ENCODE measurements at regions not wholly inside any gene's neighbourhood (a gene's known extent, or its start where the extent isn't known, plus 50 kb on each side); places are given as distances from the start of the nearest gene placed in this dataset.
"Not testable (repeated sequence)": the region's sequence is repeated elsewhere in the genome, so short reads cannot be mapped to it uniquely, and the experiment has no call there.

- no peak for DNase-seq (ENCODE audit: extremely low read depth, insufficient read length)
- TF ChIP-seq, protein P1, sequence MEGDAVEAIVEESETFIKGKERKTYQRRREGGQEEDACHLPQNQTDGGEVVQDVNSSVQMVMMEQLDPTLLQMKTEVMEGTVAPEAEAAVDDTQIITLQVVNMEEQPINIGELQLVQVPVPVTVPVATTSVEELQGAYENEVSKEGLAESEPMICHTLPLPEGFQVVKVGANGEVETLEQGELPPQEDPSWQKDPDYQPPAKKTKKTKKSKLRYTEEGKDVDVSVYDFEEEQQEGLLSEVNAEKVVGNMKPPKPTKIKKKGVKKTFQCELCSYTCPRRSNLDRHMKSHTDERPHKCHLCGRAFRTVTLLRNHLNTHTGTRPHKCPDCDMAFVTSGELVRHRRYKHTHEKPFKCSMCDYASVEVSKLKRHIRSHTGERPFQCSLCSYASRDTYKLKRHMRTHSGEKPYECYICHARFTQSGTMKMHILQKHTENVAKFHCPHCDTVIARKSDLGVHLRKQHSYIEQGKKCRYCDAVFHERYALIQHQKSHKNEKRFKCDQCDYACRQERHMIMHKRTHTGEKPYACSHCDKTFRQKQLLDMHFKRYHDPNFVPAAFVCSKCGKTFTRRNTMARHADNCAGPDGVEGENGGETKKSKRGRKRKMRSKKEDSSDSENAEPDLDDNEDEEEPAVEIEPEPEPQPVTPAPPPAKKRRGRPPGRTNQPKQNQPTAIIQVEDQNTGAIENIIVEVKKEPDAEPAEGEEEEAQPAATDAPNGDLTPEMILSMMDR (IDR thresholded peaks at IDR 0.05; ENCODE audit: insufficient read depth, low read length, poor library complexity, severe bottlenecking) = no peak
- no peaks in the 10 kb centered on the region for H3K27me3 ChIP-seq (replicated peaks; ENCODE audit: control insufficient read depth, insufficient read depth, low read length)
- no peaks in the 10 kb centered on the region for H3K36me3 ChIP-seq (ENCODE audit: control insufficient read depth, insufficient read depth, low read length)
- H3K4me3 ChIP-seq (replicated peaks; ENCODE audit: low read depth, low read length) = no peak overlapping the region
These were observed 637.7 kb downstream of the ETNK1 start for GRCh38 chr12:23262670-23263069.

DNA sequence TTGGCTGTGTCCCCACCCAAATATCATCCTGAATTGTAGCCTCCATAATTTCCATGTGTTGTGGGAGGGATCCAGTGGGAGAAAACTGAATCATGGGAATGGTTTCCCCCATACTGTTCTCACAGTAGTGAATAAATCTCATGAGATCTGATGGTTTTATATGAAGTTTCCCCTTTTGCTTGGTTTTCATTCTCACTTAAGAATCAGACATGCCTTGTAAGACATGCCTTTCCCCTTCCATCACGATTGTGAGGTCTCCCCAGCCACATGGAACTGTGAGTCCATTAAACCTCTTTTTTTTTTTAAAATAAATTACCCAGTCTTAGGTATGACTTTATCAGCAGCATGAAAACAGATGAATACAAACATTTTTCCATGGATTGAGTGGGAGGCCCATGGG, 652.9 kb downstream of the ETNK1 start:
- DNase-seq (ENCODE audit: extremely low read depth, insufficient read length) = no peak

GRCh38 chr12:23281295-23281694, 656.3 kb downstream of the ETNK1 start:
- no peaks in the 10 kb centered on the region for H3K27me3 ChIP-seq (replicated peaks; ENCODE audit: control insufficient read depth, insufficient read depth, low read length)
- no peak overlapping the region for H3K4me3 ChIP-seq (replicated peaks; ENCODE audit: low read depth, low read length)
- no peaks in the 10 kb centered on the region for H3K36me3 ChIP-seq (ENCODE audit: control insufficient read depth, insufficient read depth, low read length)
- TF ChIP-seq, protein P1 (IDR thresholded peaks at IDR 0.05; ENCODE audit: insufficient read depth, low read length, poor library complexity, severe bottlenecking) = no peak
- no peak for DNase-seq (ENCODE audit: extremely low read depth, insufficient read length)

More for the DNA sequence above, 652.9 kb downstream of the ETNK1 start:
- Histone ChIP-seq H3K4me3 (replicated peaks; ENCODE audit: low read depth, low read length) (no peak overlapping the region), H3K36me3 (ENCODE audit: control insufficient read depth, insufficient read depth, low read length) (no peaks in the 10 kb centered on the region), H3K27me3 (replicated peaks; ENCODE audit: control insufficient read depth, insufficient read depth, low read length) (no peaks in the 10 kb centered on the region)
- TF ChIP-seq, protein P1 (IDR thresholded peaks at IDR 0.05; ENCODE audit: insufficient read depth, low read length, poor library complexity, severe bottlenecking) = no peak

DNA sequence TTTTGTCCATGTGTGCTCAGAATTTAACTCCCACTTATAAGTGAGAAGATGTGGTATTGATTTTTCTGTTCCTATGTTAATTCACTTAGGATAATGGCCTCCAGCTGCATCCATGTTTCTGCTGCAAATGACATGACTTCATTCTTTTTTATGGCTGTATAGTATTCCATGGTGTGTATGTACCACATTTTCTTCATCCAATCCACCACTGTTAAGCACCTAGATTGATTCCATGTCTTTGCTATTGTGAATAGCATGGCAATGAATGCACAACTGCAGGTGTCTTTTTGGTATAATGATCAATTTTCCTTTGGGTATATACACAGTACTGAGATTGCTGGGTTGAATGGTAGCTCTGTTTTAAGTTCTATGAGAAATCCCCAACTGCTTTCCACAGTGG, 657.7 kb downstream of the ETNK1 start:
- H3K27me3 ChIP-seq (replicated peaks; ENCODE audit: control insufficient read depth, insufficient read depth, low read length) = no peaks in the 10 kb centered on the region
- no peaks in the 10 kb centered on the region for H3K36me3 ChIP-seq (ENCODE audit: control insufficient read depth, insufficient read depth, low read length)
- H3K4me3 ChIP-seq (replicated peaks; ENCODE audit: low read depth, low read length) = no peak overlapping the region
- TF ChIP-seq, protein P1 (IDR thresholded peaks at IDR 0.05; ENCODE audit: insufficient read depth, low read length, poor library complexity, severe bottlenecking) = no peak
- DNase-seq (ENCODE audit: extremely low read depth, insufficient read length) = no peak

DNA sequence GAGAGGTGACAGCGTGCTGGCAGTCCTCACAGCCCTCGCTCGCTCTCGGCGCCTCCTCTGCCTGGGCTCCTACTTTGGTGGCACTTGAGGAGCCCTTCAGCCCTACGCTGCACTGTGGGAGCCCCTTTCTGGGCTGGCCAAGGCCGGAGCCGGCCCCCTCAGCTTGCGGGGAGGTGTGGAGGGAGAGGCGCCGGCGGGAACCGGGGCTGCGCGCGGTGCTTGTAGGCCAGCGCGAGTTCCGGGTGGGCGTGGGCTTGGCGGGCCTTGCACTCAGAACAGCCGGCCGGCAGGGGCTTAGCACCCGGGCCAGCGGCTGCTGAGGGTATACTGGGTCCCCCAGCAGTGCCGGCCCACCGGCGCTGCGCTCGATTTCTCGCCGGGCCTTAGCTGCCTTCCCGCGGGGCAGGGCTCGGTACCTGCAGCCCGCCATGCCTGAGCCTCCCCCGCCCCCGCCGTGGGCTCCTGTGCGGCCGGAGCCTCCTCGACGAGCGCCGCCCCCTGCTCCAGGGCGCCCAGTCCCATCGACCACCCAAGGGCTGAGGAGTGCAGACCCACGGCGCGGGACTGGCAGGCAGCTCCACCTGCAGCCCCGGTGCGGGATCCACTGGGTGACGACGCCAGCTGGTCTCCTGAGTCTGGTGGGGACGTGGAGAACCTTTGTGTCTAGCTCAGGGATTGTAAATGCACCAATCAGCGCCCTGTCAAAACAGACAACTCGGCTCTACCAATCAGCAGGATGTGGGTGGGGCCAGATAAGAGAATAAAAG, 661.0 kb downstream of the ETNK1 start:
- not testable (repeated sequence) for DNase-seq (ENCODE audit: extremely low read depth, insufficient read length); H3K36me3 ChIP-seq (ENCODE audit: control insufficient read depth, insufficient read depth, low read length)

DNA sequence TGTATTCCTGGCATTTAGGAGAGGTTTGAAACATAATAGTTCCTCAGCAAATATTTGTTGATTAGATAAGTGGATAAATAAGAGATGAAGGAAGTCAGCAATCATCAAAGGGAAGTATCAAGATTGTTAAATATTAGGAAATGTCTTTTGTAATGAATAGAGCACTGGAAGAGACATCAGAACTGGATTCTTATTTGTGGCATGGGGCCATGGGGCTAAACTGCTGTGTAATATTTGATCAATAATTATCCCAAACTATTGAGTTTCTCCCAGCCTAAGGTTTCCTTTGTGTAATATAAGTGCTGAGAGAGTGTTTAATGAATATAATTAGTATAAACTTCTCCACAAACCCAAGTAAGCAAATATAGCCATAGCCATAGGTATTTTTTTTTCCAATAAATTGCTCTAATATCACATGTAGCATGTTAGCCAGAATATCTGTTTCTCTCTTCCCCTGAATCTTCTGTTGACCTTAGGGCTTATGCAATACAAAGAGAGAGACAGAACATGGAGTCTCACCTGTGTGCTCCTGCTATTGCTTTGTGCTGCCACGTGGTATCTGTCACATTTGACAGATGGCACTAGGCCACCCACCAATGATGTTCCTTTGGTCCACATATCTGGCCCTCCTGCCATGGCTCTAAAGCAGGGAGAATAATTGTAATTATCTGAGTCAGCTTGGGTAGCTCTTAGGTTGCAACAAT, 658.7 kb downstream of the SOX5 start:
- DNase-seq (ENCODE audit: extremely low read depth, insufficient read length) = no peak
- no peak overlapping the region for H3K4me3 ChIP-seq (replicated peaks; ENCODE audit: low read depth, low read length)
- H3K27me3 ChIP-seq (replicated peaks; ENCODE audit: control insufficient read depth, insufficient read depth, low read length) = no peaks in the 10 kb centered on the region
- H3K36me3 ChIP-seq (ENCODE audit: control insufficient read depth, insufficient read depth, low read length) = no peaks in the 10 kb centered on the region
- TF ChIP-seq, protein P1 (IDR thresholded peaks at IDR 0.05; ENCODE audit: insufficient read depth, low read length, poor library complexity, severe bottlenecking) = no peak

More for the DNA sequence above, 661.0 kb downstream of the ETNK1 start:
- H3K4me3 ChIP-seq (replicated peaks; ENCODE audit: low read depth, low read length); H3K27me3 ChIP-seq (replicated peaks; ENCODE audit: control insufficient read depth, insufficient read depth, low read length): not testable (repeated sequence)
